OCI-LY7 (cell line): ENCODE measurements at regions not wholly inside any gene's neighbourhood (a gene's known extent, or its start where the extent isn't known, plus 50 kb on each side); places are given as distances from the start of the nearest gene placed in this dataset.

ENCODE experiments used
- EZH2phosphoT487 ChIP-seq: fragments of 200-600 bp; sonication (generic); IDR thresholded peaks from 2 replicates; pipeline ENCODE4 v1.6.1; 2018; ENCODE audit warnings: low read depth, borderline replicate concordance, mild to moderate bottlenecking, mixed run types, antibody characterized with exemption, low read length, moderate library complexity, mixed read lengths
- TF ChIP-seq, protein P1 (sequence below): fragments of 200-600 bp; sonication (generic); conservative IDR thresholded peaks from 2 replicates; pipeline ENCODE4 v1.5.1; 2014; ENCODE audit warnings: mild to moderate bottlenecking, antibody characterized with exemption, low read length, moderate library complexity, mixed read lengths

DNA sequence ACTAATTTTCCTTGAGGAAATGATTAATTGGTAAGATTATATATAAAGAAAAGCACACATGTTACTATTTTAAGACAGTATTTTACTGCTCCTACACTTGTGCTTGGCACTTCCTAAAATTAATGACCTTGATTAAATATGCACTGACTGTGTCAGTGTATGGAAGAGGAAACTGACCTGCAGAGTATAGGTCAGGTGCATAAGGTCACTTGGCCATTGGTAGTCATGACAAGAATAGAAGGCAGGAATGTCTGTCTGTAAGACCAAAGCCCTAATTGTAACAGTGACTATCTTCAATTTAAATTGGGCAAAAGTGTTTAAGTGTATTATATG is 128.0 kb upstream of the KCNK2 start:
- TF ChIP-seq, protein P1, sequence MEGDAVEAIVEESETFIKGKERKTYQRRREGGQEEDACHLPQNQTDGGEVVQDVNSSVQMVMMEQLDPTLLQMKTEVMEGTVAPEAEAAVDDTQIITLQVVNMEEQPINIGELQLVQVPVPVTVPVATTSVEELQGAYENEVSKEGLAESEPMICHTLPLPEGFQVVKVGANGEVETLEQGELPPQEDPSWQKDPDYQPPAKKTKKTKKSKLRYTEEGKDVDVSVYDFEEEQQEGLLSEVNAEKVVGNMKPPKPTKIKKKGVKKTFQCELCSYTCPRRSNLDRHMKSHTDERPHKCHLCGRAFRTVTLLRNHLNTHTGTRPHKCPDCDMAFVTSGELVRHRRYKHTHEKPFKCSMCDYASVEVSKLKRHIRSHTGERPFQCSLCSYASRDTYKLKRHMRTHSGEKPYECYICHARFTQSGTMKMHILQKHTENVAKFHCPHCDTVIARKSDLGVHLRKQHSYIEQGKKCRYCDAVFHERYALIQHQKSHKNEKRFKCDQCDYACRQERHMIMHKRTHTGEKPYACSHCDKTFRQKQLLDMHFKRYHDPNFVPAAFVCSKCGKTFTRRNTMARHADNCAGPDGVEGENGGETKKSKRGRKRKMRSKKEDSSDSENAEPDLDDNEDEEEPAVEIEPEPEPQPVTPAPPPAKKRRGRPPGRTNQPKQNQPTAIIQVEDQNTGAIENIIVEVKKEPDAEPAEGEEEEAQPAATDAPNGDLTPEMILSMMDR, result no peak
- no peak for TF ChIP-seq EZH2phosphoT487
